AG04449 (cell line): ENCODE measurements at regions not wholly inside any gene's neighbourhood (a gene's known extent, or its start where the extent isn't known, plus 50 kb on each side); places are given as distances from the start of the nearest gene placed in this dataset.

Experiments used
- CTCF ChIA-PET: fragments of 350-600 bp; formaldehyde crosslinking; extraction: SDS; loops from one replicate; lab custom pipeline; 2021; ENCODE audit warnings: antibody characterized with exemption; lab: Yijun Ruan, JAX
- POLR2A ChIA-PET: fragments of 400-600, 350-600 bp; formaldehyde crosslinking; extraction: SDS; loops from one replicate; lab custom pipeline; 2020; ENCODE audit warnings: antibody characterized with exemption, inconsistent platforms; lab: Yijun Ruan, JAX
- DNase-seq: peaks from one replicate; pipeline ENCODE4 v3.0.0-alpha.2; 2010; ENCODE audit warnings: low read depth, low spot score
- H3K4me3 ChIP-seq: 2 replicates; pipeline ENCODE4 v1.5.1; 2011; ENCODE audit warnings: low read depth, mild to moderate bottlenecking, control low read depth, low read length
- TF ChIP-seq, protein P1 (sequence below): IDR thresholded peaks from one replicate; pipeline ENCODE4 v1.5.1; 2011; ENCODE audit warnings: mild to moderate bottlenecking, moderate library complexity, low read length, control low read depth, inconsistent platforms; ENCODE audit not compliant: insufficient read depth; ENCODE audit errors: missing control alignments

DNA sequence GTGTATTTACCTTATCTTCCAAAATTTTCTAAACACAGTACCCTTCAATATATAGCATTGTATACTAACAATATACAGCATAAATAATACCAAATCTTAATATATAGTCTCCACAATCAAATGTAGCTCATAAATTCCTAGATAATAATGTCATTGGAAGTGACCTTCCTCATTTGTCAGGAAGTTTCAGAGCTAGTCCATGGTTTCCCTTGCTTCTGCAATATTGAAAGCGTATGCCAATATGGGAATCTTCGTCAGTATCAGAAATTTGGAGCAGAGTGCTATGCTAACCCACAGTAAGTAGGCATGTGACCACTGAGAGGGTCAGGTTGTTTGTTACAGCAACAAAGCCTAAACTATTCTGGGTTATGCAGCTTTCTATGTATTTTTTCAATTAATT lies 774.9 kb upstream of the CDH10 start:
- TF ChIP-seq, protein P1, sequence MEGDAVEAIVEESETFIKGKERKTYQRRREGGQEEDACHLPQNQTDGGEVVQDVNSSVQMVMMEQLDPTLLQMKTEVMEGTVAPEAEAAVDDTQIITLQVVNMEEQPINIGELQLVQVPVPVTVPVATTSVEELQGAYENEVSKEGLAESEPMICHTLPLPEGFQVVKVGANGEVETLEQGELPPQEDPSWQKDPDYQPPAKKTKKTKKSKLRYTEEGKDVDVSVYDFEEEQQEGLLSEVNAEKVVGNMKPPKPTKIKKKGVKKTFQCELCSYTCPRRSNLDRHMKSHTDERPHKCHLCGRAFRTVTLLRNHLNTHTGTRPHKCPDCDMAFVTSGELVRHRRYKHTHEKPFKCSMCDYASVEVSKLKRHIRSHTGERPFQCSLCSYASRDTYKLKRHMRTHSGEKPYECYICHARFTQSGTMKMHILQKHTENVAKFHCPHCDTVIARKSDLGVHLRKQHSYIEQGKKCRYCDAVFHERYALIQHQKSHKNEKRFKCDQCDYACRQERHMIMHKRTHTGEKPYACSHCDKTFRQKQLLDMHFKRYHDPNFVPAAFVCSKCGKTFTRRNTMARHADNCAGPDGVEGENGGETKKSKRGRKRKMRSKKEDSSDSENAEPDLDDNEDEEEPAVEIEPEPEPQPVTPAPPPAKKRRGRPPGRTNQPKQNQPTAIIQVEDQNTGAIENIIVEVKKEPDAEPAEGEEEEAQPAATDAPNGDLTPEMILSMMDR: no peak
- DNase-seq: no peak
- H3K4me3 ChIP-seq: no peak overlapping the region
- POLR2A ChIA-PET: no interaction called here
- CTCF ChIA-PET: no interaction called here

DNA sequence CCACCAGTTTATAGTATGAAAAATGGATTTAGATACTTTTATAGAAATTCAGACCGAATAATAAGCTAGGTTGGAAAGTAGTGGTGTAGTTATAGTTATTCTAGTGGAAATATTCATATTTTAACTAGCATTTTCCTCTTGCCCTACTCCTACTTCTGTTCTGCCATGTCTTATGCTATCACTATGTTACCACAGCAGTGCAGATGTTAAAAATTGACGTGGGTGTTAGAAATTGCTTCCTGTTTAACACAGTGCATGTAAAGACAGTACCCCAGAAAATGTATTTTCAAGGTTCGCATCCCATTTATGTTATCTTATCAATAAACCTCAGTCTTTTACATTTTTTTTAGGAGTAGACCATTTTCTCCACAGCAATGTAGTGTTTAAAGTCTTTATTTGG lies 774.2 kb upstream of the CDH10 start:
- ChIA-PET POLR2A (no interaction called here), CTCF (no interaction called here)
- no peak for DNase-seq
- TF ChIP-seq, protein P1: no peak
- no peak overlapping the region for H3K4me3 ChIP-seq

DNA sequence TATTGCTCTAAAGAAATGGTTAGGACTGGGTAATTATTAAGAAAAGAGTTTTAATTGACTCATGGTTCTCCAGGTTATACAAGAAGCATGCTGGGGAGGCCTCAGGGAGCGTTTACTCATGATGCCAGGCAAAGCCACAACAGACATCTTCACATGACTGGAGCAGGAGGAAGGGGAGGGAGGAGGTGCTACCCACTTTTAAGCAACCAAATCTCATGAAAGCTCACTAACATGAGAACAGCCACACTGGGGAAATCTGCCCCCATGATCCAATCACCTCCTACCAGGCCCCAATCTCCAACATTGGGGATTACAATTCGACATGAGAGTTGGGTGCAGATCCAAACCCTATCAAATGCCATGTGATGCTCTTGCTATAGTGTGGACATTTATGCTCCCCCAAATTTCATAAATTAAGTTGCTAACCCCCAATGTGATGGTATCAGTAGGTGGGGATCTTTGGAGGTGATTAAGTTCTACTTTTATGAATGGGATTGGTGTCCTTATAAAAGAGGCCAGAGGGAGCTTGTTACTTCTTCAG lies 773.6 kb upstream of the CDH10 start:
- ChIA-PET CTCF (no interaction called here), POLR2A (no interaction called here)
- TF ChIP-seq, protein P1: no peak
- DNase-seq: no peak
- H3K4me3 ChIP-seq: no peak overlapping the region

DNA sequence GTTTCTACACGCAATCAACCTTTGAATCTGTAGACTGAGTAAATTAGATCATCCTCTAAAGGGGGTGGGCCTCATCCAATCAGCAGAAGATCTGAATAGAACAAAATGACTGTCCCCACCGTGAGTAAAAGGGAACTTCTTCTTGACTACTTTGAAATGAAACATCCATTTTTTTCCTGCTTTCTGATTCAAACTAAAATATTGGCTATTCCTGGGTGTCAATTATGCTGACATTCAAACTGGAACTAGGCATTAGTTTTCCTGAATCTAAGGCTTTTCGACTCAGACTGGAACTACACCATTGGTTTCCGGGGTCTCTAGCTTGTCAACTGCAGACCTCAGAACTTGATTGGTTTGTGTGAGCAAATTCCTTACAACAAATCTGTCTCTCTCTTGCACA lies 772.2 kb upstream of the CDH10 start:
- no peak overlapping the region for H3K4me3 ChIP-seq
- TF ChIP-seq, protein P1: no peak
- no peak for DNase-seq
- ChIA-PET CTCF (no interaction called here), POLR2A (no interaction called here)

DNA sequence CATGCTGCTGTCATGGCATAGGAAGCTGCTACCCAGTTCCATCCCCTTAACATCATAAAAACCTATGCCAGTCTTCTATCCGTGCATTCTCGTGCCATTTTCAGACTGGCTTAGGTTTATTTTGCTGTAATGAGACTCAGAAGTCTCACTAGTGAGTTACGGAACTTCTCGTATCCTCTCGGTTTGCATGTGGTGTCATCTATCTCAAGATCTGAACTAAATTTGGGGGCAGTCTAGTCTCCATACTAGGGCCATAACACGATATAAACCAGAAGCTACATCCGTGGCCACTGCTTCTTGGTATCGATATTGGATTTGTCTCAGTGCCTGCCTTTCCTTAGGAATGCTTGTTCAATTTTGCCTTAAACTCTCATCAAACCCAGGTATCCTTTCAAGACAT lies 771.2 kb upstream of the CDH10 start:
- ChIA-PET POLR2A (no interaction called here), CTCF (no interaction called here)
- TF ChIP-seq, protein P1: no peak
- H3K4me3 ChIP-seq: no peak overlapping the region
- no peak for DNase-seq

DNA sequence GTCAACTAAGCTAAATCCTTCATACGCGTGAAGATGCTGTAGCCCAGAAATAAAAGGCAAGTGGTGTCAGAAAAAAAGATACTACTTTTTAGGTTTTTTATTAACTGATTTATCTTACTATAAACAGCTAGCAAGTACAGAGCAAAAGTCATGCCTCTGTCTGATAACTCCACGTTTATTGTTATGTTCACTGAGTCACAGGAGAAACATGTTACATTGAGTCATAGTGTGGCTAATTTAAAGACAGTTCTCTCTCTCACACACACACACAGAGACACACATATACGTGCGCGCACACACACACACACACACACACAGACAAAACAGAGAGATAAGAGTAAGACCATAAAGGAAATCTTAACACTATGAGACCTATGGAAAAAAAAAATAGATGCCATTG lies 770.0 kb upstream of the CDH10 start:
- ChIA-PET CTCF (no interaction called here), POLR2A (no interaction called here)
- no peak overlapping the region for H3K4me3 ChIP-seq
- TF ChIP-seq, protein P1: no peak
- DNase-seq: no peak
